ENCODE measurements at regions not wholly inside any gene's neighbourhood (a gene's known extent, or its start where the extent isn't known, plus 50 kb on each side); places are given as distances from the start of the nearest gene placed in this dataset.

DNA sequence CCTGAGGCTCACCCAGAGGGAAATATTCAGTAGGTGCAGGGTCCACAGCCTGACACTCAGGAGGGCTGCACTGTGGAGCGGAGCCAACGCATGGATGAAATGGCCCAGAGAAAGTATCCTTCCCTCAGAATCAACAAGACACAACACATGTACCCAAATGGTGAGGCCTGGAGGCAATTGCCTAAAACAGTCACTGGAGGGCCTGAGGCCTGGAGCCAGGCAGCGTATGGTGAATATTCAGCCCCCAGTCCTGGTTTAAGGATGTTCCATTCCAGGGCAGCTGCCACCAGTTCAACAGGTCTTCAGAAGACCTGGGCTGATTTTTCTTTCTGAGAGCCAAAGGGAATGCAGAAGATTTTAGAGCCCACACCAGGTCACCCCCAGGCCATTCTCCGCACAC, 264.8 kb downstream of the INSC start:
- DNase-seq (ENCODE audit: low read depth): no peak

DNA sequence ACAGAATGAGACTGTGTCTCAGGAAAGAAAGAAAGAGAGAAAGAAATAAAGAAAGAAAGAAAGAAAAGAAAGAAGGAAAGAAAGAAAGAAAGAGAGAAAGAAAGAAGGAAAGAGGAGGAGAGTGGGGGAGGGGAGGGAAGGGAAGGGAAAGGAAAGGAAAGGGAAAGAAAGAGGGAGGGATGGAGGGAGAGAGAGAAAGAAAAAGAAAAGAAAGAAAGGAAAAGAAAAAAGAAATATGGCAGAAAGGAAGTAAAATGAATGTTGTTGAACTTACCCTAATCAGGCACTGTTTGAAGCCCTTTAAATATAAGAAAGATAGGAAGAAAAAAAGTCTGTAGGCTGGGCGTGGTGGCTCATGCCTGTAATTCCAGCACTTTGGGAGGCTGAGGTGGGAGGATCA, 276.1 kb downstream of the INSC start:
- no peak for DNase-seq (ENCODE audit: low read depth)

DNA sequence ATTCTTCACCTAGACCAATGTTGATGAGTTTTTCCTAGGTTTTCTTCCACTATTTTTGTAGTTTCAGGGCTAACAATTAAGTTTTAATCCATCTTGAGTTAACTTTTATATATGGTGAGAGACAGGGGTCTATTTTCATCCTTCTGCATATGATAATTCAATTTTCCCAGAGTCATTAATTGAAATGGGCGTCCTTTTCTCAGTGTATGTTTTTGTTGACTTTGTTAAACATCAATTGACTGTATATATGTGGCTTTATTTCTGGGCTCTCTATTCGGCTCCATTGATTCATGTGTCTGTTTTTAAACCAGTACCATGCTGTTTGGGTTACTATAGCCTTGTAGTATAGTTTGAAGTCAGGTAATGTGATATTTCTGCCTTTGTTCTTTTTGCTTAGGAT, 282.1 kb downstream of the INSC start:
- DNase-seq (ENCODE audit: low read depth): no peak

DNA sequence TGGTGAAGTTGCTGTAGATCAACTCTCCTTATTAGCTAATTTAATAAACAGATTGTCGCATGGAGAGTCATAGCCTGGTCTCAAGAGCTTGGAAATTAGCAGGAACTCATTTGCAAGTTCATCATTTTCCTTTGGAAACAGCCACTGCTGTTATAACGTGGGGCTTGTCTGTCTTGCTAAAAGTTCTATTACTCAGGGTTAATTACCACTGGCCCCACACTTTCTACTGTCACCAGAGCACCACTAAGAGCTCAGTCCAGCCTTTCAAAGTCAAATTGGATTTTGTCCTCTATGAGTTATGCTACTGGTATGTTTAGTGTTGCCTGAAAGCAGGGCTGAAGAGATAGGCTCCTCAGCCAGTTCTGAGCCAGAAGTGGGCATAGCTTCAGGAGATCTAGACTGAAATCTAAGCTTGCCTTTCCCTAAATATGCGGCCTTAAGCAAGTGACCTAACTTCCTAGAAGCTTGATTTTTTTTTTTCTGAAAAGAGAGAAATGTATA, 292.2 kb downstream of the INSC start:
- DNase-seq (ENCODE audit: low read depth): no peak

DNA sequence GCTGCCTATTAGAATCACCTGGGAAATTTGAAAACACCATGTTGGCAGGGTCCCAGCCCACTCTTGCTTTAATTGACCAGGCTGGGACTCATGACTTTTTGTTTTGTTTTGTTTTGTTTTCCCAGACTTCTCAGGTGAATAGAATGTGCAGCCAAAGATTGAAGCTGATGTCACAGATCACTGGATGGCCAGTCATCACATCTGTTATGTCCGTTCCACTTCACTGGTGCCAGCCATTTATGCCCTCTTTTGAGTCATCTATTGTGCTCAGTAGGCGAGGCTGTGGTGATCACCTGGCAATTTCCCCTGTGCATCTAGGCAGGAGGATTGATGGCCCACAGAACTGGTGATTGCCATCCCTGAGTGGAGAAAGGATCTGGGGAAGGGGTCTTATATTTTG, 297.3 kb downstream of the INSC start:
- DNase-seq (ENCODE audit: low read depth): no peak

DNA sequence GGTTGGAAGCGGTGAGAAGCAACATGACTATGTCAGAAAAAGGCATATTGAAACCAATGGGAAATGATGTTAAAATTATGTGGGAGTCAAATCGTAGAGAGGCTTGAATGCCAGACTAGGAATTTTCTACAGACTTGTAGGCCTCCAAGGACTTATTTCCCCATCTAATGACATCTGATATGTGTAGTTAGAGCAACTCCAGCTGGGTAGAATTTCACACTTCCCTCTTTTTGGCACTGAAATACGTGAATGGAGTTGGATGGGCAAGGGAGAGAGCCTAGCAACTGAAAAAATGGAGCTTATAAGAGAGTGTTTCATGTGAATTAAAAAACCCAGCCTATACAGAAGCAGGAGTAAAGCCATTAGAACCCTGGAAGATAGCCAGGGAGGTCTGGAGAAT, 304.2 kb downstream of the INSC start:
- DNase-seq (ENCODE audit: low read depth): no peak

DNA sequence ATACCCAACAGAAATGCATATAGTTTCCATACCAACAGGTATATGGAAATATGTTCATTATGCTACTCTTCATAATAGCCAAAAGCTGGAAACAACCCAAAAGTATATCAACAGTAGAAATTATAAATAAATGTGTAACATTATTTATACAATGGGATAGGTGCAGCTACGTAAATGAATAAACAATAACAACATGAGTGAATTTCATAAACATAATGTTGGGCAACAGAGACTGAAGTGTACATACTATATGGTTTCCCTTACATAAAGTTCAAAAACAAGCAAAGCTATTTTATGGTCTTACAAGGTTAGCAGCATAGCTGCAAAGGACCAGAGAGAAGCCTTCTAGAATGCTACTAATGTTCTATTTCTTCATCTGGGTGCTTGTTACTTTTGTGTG, 305.0 kb downstream of the INSC start:
- DNase-seq (ENCODE audit: low read depth): no peak

DNA sequence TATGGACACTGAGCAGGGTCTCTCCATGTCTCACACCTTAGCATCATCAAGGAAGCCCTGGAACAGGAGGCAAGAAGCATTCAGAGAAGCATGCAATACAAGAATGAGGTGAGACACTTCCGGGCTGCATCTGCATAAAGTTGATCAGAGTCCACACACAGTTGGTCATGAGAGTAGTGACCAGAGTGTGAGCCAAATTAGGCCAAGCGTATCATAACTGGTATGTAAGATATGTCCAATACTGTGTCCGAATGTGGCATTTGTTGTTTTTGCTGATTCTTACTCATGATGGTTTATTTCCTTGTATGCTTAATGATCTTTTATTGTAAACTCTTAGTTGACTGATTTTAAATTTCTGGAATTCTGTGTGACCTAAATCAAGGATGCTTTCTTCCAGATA, 315.7 kb downstream of the INSC start:
- no peak for DNase-seq (ENCODE audit: low read depth)

DNA sequence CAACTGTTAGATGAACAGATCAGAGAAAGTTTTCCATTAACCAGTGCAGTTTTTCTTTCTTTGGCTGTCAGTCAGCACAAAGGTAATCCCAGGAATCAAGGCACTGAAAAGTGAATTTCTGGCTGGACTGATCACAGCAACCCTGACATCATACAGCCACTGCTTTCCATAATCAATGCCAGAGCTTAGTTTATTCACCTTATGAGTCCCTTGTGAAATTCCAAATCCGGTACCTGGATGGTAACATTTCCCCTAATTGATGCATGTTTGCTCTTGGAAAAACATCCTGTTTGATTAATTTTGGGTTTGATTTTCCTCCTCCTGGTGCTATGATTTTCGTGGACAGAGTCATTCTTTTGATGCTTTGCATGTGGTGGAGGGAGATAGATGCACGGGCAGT, 319.8 kb downstream of the INSC start:
- DNase-seq (ENCODE audit: low read depth): no peak

DNA sequence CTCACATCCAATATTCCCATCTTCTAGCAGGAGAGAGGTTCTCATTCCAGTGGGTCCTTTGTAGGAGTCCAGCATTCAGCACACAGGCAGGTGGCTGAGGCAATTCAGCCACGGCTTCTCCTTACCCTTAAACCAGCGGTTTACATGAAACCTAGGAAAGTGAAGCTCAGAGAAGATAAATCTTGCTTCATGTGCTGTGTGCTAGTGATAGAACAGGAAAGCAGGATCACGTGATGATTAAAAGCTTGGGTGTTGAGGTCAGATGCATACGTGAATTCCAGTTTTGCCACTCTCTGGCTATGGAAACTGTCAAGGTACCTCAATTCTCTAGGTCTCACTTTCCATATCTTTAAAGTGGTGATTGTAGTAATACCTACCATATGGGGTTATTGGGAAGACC, 331.6 kb downstream of the INSC start:
- DNase-seq (ENCODE audit: low read depth): no peak

DNA sequence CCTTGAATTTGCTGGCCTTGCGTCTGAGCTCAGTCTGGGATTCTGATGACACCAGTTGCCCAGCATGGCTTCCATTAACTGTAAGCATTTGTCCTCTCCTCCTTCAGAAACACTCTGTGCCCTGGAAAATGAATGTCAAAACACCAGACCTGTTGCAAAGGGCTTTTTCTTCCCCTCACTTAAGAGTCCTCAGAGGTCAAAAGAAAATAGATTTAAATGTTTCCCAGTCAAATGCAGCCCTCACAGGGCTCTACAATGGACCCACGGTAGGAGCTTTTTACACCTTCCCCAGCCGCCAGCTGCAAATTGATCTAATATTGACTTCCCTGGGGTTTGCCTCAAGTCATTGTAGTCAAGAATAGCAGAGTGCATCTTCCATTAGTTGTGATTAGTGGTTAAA, 332.2 kb downstream of the INSC start:
- no peak for DNase-seq (ENCODE audit: low read depth)

DNA sequence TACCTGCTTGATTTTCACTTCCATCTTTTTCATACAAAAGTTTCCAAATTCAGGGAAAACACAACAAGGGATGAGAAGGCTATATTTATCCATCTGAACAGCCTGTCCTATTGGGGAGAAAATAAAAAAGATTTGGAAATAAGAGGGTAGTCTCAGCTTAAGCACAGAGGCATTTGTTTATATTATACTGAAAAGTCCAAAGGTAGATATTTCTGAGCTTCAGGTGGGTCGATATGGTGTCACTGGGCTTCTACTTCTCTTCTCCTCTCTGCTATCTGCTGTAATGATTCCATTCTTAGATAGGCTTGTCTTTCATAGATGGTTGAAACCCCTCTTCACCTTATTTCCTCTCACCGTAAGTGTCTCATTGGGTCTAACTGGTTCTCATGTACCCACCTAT, 337.0 kb downstream of the INSC start:
- no peak for DNase-seq (ENCODE audit: low read depth)

DNA sequence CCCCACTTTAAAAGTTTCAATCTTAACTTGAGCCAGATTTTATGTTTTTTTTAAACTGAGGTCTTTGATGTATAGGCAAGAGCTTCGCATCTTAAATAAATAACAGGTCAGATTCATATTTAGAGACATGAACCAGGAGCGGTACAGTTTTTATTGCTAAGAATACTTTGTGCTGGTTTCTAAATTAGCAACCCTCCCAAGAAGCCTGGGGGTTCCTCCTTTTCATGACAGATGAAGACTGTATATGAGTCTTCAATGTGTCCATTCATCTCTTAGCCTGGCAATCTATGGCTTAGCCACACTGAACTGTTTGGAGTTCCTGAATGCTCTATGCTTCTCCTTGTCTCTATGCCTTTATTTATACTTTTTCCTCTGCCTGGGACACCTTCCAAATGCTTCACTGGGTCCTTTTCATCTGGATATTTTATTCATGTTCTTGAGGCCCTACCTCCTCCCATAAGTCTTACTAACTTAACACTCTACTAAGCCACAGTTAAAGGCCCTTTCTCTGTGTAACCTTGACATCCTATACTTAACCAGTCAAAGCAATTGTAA, 338.6 kb downstream of the INSC start:
- DNase-seq (ENCODE audit: low read depth): no peak

DNA sequence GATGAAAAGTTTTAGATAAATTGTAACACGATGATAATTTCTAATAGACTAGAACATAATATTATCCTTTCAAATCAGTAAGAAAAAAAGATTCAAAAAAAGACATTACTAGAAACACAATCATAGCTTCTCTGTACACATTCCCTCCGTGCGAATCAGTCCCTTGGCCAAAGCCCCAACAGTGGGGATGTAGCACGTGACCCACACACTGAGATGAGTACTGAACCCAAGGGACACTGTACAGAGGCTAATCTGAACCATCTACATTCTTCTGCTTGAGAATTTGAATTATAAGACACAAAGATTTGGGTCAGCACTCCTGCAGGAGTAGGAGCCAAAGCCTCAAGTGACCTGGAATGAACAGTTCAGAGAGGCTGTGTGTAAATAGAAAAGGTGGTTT, 353.7 kb downstream of the INSC start:
- DNase-seq (ENCODE audit: low read depth): no peak

DNA sequence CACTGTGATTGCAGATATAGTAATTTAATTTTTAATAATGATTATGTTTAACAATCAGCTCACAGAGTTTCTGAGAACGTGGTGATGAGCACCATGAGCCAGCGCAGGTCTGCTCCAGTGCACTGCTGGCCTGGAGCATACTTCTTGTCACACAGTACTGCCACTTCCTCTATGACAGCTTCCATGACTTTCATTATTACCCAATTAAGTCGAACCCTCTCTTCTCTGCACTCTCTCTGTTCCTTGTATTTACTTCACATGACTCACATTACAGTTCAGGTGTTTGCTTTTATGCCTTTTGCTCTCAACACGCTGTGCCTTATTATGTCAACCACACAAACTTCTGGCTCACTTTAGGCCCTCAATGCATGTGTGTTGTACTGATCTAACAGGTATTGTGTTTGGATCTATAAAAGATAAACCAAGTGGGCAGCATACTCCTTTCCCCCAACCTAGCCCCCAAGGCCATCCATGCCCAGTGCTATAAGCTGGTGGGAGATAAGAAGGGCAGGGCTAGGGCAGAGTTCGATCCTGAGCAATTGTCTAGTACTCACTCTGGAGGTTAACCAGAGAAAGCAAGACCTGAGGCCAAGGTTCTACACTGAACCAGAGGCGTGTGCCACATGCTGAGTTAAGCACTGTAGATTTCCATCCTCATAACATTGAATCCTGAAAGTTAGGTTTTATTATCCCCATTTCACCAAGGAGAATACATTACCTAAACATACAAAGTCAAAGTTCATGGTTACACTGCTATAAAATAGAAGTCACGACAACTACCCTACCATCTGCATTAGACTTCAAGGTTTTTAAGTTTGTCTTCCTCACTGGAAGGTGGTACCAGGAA, 356.5 kb downstream of the INSC start:
- no peak for DNase-seq (ENCODE audit: low read depth)

DNA sequence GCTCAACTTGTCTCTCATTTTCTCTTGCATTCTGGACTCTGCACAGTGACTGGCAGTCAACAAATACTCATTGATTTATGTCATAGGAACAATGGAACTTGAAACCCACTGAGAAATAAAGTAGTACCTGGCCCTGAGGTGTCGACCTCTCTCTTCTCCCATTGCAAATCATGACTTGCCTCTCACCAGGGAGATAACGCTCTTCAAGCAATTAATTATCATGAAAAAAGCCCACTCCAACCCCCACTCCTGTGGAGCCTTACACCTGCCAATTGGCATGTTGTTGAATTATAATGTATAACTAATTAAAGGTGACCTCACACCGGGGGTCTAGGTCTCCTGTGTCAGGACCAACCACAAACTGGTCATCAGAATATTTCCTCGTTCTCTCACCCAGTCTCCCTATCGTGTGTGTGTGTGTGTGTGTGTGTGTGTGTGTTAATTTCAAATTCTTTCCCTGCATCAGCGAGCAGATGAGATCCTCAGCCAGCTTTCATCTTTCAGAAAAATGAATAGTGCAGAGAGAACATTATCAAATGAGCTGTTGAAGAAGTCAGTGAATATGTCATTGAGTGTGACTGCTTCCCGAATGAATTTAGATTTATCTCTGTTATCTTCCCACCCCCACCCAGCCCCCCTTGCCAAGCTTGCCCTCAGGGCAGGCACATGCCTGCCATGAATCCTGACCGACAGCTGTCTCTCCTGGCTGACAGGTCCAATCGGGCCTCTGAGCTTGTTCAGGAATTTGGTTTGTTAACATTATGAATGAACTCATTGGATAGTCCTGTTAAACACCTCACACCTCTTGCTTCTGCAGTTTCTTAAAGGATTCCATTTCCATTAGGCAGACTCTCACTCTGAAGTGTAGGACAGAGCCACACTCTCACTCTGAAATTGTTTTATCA, 357.4 kb downstream of the INSC start:
- no peak for DNase-seq (ENCODE audit: low read depth)

DNA sequence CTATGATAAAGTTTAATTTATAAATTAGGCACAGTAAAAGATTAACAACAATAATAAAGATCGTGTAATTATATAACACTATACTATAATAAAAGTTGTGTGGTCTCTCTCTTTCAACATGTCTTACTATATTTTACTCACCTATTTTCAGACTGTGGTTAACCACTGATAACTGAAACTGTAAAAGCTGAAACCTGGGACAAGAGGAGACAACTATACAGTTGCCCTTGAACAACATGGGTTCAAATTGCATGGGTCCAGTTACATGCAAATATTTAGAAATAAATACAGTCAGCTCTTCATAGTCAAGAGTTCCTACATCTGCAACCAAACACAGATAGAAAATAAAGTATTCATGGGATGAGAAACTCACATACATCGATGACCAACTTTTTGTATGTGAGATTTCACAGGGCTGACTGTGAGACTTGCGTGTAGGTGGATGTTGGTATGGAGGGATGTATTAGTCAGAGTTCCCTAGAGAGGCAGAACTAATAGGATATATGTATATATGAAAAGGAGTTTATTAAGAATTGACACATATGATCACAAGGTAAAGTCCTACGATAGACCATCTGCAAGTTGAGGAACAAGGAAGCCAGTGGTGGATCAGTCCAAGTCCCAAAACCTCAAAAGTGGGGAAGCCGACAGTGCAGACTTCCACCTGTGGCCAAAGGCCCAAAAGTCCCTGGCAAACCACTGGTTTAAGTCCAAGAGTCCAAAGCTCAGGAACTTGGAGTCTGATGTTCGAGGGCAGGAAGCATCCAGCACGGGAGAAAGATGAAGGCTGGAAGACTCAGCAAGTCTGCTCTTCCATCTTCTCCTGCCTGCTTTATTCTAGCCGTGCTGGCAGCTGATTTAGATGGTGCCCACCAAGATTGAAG, 359.5 kb downstream of the INSC start:
- DNase-seq (ENCODE audit: low read depth): no peak

DNA sequence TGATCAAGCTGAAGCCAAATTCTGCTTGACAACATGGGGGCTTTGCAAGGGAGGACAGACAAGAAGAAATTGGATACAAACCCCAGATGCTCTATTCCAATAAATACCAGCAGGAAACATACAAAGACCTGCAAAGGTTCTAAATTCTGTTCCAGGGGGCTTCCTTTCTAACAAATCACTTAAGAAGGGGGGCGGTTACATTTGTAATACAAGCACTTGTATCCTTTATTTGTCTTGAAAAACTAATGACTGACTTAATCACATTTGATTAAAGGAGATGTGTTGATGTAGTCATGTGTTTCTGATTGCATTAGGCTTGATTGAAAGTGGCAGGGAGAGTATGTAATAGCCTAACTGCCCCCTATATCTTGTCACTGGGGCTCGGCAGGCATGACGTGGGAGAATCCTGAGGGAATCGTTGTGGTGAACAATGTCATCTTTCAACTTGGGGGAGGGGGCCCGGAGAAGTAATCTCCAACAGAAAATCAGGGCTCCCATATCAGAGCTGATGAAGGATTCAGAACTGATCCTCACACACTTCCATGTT, 361.7 kb downstream of the INSC start:
- no peak for DNase-seq (ENCODE audit: low read depth)

DNA sequence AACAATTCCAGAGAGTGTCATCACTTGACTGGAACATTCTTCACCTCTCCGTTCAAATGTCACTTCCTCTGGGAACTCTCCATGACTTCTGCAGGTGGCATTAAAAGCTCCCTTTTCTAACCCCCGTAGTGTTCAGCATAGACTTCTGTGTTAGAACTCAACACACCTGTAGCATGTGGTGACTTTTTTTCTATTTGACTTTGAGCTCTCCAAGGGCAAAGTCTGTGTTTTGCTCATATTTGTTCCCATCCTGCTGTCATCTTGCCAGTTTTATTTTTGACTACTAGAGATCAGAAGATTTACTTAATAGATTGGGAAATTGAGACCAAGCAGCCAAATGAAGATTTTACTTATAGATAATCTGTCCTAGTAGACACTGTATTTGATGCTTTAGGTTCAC, 367.1 kb downstream of the INSC start:
- DNase-seq (ENCODE audit: low read depth): no peak

DNA sequence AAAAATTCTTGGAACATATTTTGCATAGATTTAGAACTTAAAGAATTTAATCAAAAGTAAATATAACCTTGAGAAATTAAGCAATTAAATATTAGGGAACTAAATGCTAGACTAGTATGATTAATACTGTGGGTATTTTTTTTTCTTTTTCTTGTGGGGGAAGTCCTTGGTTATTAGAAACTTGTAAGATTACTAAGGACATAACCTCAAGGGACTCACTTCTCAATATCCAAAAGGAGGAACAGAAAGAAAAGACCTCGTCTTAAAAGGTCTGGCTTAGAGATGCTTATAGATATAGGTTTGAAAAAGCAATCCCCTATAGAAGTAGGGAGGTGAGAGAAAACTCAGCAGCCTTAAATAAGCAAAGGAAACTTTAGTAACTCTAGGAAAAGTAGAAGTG, 368.5 kb downstream of the INSC start:
- DNase-seq (ENCODE audit: low read depth): no peak

DNA sequence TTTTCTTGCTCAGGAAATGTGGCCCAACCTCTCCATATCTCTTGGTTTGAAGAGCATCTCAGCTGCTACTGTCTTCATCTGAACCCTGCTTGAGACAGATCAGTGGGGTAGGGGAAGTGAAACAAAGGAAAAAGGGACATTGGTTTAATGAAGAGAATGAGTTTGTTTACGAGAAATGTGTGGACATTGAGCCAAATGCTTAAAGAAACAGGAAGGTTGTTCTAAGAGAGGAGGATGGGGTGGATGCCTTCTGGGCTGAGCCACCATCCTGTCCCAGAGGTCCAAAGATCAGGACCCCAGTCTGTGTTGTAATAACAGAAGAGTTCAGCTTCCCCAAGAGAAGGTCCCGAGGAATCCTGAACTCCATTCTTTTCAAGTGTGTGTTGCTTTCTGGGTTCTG, 369.7 kb downstream of the INSC start:
- no peak for DNase-seq (ENCODE audit: low read depth)

DNA sequence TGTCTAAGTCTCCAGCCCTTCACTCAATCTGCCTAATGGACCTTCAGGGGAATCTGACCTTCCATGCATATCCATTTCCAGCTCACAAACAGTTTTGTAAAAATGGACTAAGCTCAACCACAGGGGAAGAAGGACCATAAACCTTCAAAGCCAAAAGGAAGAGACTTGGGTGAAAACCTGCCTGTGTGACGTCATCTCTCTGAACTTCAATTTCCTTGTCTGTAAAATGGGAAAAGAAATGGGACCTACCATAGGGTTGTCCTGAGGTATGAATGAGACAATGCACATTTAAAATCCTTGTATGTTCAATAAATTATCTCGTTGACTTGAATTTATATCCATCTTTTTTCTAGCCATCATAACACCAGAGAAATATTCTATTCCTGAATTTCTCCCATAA, 370.7 kb downstream of the INSC start:
- no peak for DNase-seq (ENCODE audit: low read depth)
